Adrenal gland (tissue), 5 donors: ENCODE measurements at regions not wholly inside any gene's neighbourhood (a gene's known extent, or its start where the extent isn't known, plus 50 kb on each side); places are given as distances from the start of the nearest gene placed in this dataset.

Source experiments
- CTCF ChIP-seq, 6 experiments: fragments of 450-650 bp in 4 of 6; fragments of 200-600 bp in 2 of 6; sonication (generic) in 1 of 6; IDR thresholded peaks; 1 replicate in 5 of 6; 2 replicates in 1 of 6; pipeline versions ENCODE4 v1.5.1 to v1.8.0; 2016 to 2021; ENCODE audit warnings: antibody characterized with exemption in 6 of 6, mild to moderate bottlenecking in 2 of 6, moderate library complexity in 1 of 6
- POLR2A ChIP-seq, 2 donors: fragments of 450-650 bp; IDR thresholded peaks; one replicate each; pipeline ENCODE4 v1.6.1; 2017; ENCODE audit warnings: antibody characterized with exemption in 2 of 2, mild to moderate bottlenecking in 2 of 2, moderate library complexity in 1 of 2
- donor health status: DM: no; HTN: no; CAD: no.

- TF ChIP-seq CTCF (IDR thresholded peaks at IDR 0.05) (no peak), POLR2A (IDR thresholded peaks at IDR 0.05) (no peak)
These were observed 225.3 kb upstream of the B3GALT2 start for GRCh38 chr1:193411714-193412113.
